Natural killer cell (primary cell): ENCODE measurements at regions not wholly inside any gene's neighbourhood (a gene's known extent, or its start where the extent isn't known, plus 50 kb on each side); places are given as distances from the start of the nearest gene placed in this dataset.

Experiments used
- ATAC-seq, 3 donors: fragments of 150-1000 bp in 2 of 3; fragments of 200-7000 bp in 1 of 3; cut with Tn5 transposase; 1 replicate in 1 of 3; 2 replicates in 2 of 3; pipeline ENCODE4 v1.10.0; 2021; ENCODE audit warnings: mild to moderate bottlenecking in 2 of 3, moderate library complexity in 2 of 3
- DNase-seq, 2 donors: peaks; one replicate each; pipeline versions ENCODE4 v3.0.0 to v3.0.0-alpha.2; 2013 to 2021; ENCODE audit warnings: mixed read lengths in 1 of 2
- H3K27ac ChIP-seq: one replicate; pipeline ENCODE4 v1.5.1; 2013; ENCODE audit warnings: mild to moderate bottlenecking, low read length
- H3K27me3 ChIP-seq: one replicate; pipeline ENCODE4 v1.6.1; 2013; ENCODE audit warnings: low read length; ENCODE audit not compliant: control insufficient read depth, insufficient read depth
- H3K36me3 ChIP-seq: one replicate; pipeline ENCODE4 v1.6.1; 2013; ENCODE audit warnings: low read length; ENCODE audit not compliant: control insufficient read depth, insufficient read depth
- H3K4me1 ChIP-seq: one replicate; pipeline ENCODE4 v1.6.1; 2013; ENCODE audit warnings: low read length; ENCODE audit not compliant: control insufficient read depth, insufficient read depth
- H3K4me3 ChIP-seq: one replicate; pipeline ENCODE4 v1.5.1; 2013; ENCODE audit warnings: low read length
- H3K9me3 ChIP-seq: one replicate; pipeline ENCODE4 v1.6.1; 2013; ENCODE audit warnings: low read length; ENCODE audit not compliant: control insufficient read depth, insufficient read depth
- H3K27ac Mint-ChIP-seq, 2 donors: one replicate each; pipeline ENCODE4 v1.8.0; 2022; ENCODE audit warnings: mild to moderate bottlenecking in 2 of 2, mixed read lengths in 2 of 2, moderate library complexity in 1 of 2
- H3K27me3 Mint-ChIP-seq, 2 donors: one replicate each; pipeline ENCODE4 v1.8.0; 2022; ENCODE audit warnings: low read depth in 2 of 2, mixed read lengths in 2 of 2
- H3K36me3 Mint-ChIP-seq: one replicate; pipeline ENCODE4 v1.8.0; 2022; ENCODE audit warnings: mixed read lengths
- H3K4me1 Mint-ChIP-seq, 2 donors: one replicate each; pipeline ENCODE4 v1.8.0; 2022; ENCODE audit warnings: mixed read lengths in 2 of 2
- H3K4me3 Mint-ChIP-seq: one replicate; pipeline ENCODE4 v1.8.0; 2022; ENCODE audit warnings: mild to moderate bottlenecking, moderate library complexity, mixed read lengths
- H3K9me3 Mint-ChIP-seq, 2 donors: one replicate each; pipeline ENCODE4 v1.8.0; 2022; ENCODE audit warnings: mixed read lengths in 2 of 2
- CTCF ChIP-seq: fragments of 200-600 bp; IDR thresholded peaks from one replicate; pipeline ENCODE4 v1.8.0; 2022; ENCODE audit warnings: antibody characterized with exemption
- WGBS: methylation state at CpG from one replicate; pipeline ENCODE4 v1.1.7; 2013; ENCODE audit warnings: missing lambda C conversion rate; ENCODE audit not compliant: insufficient coverage; 5-methylcytosine and 5-hydroxymethylcytosine counted together
- intact Hi-C: fragments of 100-400 bp; cut with micrococcal nuclease; formaldehyde crosslinking; loops from one replicate; pipeline ENCODE4 v1.14.2; 2022

GRCh38 chr4:162565730-162566129 lies 401.9 kb upstream of the FSTL5 start:
- Histone ChIP-seq H3K27me3 (no peaks in the 10 kb centered on the region), H3K9me3 (no peaks in the 10 kb centered on the region), H3K4me3 (no peak overlapping the region), H3K36me3 (no peaks in the 10 kb centered on the region), H3K4me1 (no peaks in the 10 kb centered on the region), H3K27ac (no peak overlapping the region)
- H3K27ac Mint-ChIP-seq = no peak overlapping the region
- intact Hi-C loops = no loop called here
- no peaks in the 10 kb centered on the region for H3K4me1 Mint-ChIP-seq
- no peaks in the 10 kb centered on the region for H3K27me3 Mint-ChIP-seq
- no peak overlapping the region for H3K4me3 Mint-ChIP-seq
- ATAC-seq = no peak
- peaks cover 6 to 12% of the 10 kb centered on the region in 2 donors for H3K9me3 Mint-ChIP-seq
- TF ChIP-seq CTCF = no peak
- WGBS = 61% methylated on average over 3 of the region's 4 CpGs
- no peaks in the 10 kb centered on the region for H3K36me3 Mint-ChIP-seq
- DNase-seq = no peak

- Histone ChIP-seq H3K27me3 (no peaks in the 10 kb centered on the region), H3K4me3 (no peak overlapping the region), H3K4me1 (no peaks in the 10 kb centered on the region), H3K36me3 (no peaks in the 10 kb centered on the region), H3K27ac (no peak overlapping the region), H3K9me3 (no peaks in the 10 kb centered on the region)
- ATAC-seq = no peak
- H3K27me3 Mint-ChIP-seq = no peaks in the 10 kb centered on the region
- intact Hi-C loops = no loop called here
- H3K4me1 Mint-ChIP-seq = no peaks in the 10 kb centered on the region
- no CpG with 5 or more reads among the region's 1 CpG for WGBS
- H3K36me3 Mint-ChIP-seq = no peaks in the 10 kb centered on the region
- H3K27ac Mint-ChIP-seq = no peak overlapping the region
- no peak overlapping the region for H3K4me3 Mint-ChIP-seq
- no peak for TF ChIP-seq CTCF
- peaks cover 6 to 8% of the 10 kb centered on the region in 2 donors for H3K9me3 Mint-ChIP-seq
- no peak for DNase-seq
Observed at GRCh38 chr4:162560073-162560472, 396.3 kb upstream of the FSTL5 start.

GRCh38 chr4:162557516-162558106 lies 393.8 kb upstream of the FSTL5 start:
- Mint-ChIP-seq H3K36me3 (no peaks in the 10 kb centered on the region), H3K4me1 (no peaks in the 10 kb centered on the region), H3K27ac (no peak overlapping the region), H3K4me3 (no peak overlapping the region), H3K27me3 (no peaks in the 10 kb centered on the region), H3K9me3 (peaks cover 0 to 2% of the 10 kb centered on the region in 2 donors)
- intact Hi-C loops = no loop called here
- no peaks in the 10 kb centered on the region for H3K27me3 ChIP-seq
- 77% methylated on average over 3 of the region's 4 CpGs for WGBS
- no peaks in the 10 kb centered on the region for H3K36me3 ChIP-seq
- no peaks in the 10 kb centered on the region for H3K9me3 ChIP-seq
- TF ChIP-seq CTCF = no peak
- no peak overlapping the region for H3K27ac ChIP-seq
- DNase-seq = no peak
- H3K4me3 ChIP-seq = no peak overlapping the region
- no peak for ATAC-seq
- no peaks in the 10 kb centered on the region for H3K4me1 ChIP-seq

- peaks cover 13% of the 10 kb centered on the region in 2 donors for H3K9me3 Mint-ChIP-seq
- no CpG with 5 or more reads among the region's 1 CpG for WGBS
- no peak for TF ChIP-seq CTCF
- no peaks in the 10 kb centered on the region for H3K27me3 ChIP-seq
- H3K36me3 ChIP-seq = no peaks in the 10 kb centered on the region
- no peak for ATAC-seq
- peaks cover 6% of the 10 kb centered on the region for H3K36me3 Mint-ChIP-seq
- intact Hi-C loops = no loop called here
- H3K4me1 Mint-ChIP-seq = no peaks in the 10 kb centered on the region
- H3K4me3 ChIP-seq = no peak overlapping the region
- no peak overlapping the region for H3K27ac ChIP-seq
- no peak overlapping the region for H3K27ac Mint-ChIP-seq
- no peak overlapping the region for H3K4me3 Mint-ChIP-seq
- no peak for DNase-seq
- no peaks in the 10 kb centered on the region for H3K4me1 ChIP-seq
- peaks cover 5% of the 10 kb centered on the region for H3K9me3 ChIP-seq
- H3K27me3 Mint-ChIP-seq = no peaks in the 10 kb centered on the region
Observed at GRCh38 chr4:162535121-162535520, 371.3 kb upstream of the FSTL5 start.
